ENCODE measurements at regions not wholly inside any gene's neighbourhood (a gene's known extent, or its start where the extent isn't known, plus 50 kb on each side); places are given as distances from the start of the nearest gene placed in this dataset.

DNA sequence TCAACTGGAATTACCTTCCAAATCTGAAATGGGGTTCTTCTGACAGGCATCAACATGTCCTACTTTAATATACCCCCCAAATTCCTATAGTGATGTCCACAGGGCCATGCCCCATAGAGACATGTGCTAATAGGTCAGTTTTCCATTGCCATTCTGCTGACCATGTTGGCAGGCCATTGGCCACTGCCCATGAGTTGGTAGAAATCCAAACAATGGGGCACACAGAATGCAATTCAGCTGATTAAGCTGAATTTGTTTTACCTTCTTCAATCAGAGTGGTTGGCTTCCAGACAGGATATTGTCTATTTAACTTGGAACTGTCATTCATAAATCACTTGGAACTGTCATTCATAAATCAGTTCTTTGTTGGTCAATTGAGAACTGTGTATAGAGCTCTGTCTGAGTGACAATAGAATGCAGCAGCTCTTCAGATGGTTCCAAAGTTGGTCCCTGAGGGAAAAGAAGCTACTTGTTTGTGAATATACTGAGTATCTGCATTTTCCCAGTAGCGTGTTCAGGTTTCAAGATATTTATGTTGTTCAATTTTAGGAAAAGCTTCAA lies 336.9 kb downstream of the DRD1 start:
- no peak for TF ChIP-seq CTCF (conservative IDR thresholded peaks at IDR 0.05; ENCODE audit: low read depth, low read length)
- TF ChIP-seq NFE2L2 (IDR thresholded peaks at IDR 0.05; ENCODE audit: low read depth, low read length), result no peak
- no peak for TF ChIP-seq CEBPB (IDR thresholded peaks at IDR 0.05; ENCODE audit: low read depth, low read length)
- no peak for TF ChIP-seq CHD1 (IDR thresholded peaks at IDR 0.05; ENCODE audit: low read depth, low read length)
- no peak for TF ChIP-seq USF2 (IDR thresholded peaks at IDR 0.05; ENCODE audit: low read depth, low read length)
- TF ChIP-seq POLR2A (IDR thresholded peaks at IDR 0.05; ENCODE audit: low read depth, low read length), result no peak
- TF ChIP-seq RAD21 (IDR thresholded peaks at IDR 0.05; ENCODE audit: low read length), result no peak
- TF ChIP-seq BHLHE40 (IDR thresholded peaks at IDR 0.05; ENCODE audit: low read depth, low read length), result no peak
- Histone ChIP-seq H3K4me3 (ENCODE audit: insufficient read depth, low read depth, low read length) (no peak overlapping the region), H4K20me1 (ENCODE audit: insufficient read depth, low read length) (no peaks in the 10 kb centered on the region), H2AK9ac (replicated peaks; ENCODE audit: low read depth, low read length, poor library complexity) (no peak overlapping the region), H4K91ac (ENCODE audit: insufficient read depth, low read depth, low read length) (no peak overlapping the region), H3K79me1 (ENCODE audit: low read depth in 1 of 2, low read length in 2 of 2) (no peaks in the 10 kb centered on the region), H4K5ac (ENCODE audit: low read depth, low read length) (no peak overlapping the region), H4K8ac (ENCODE audit: low read depth in 2 of 2, low read length in 2 of 2) (no peak overlapping the region), H2AFZ (replicated peaks; ENCODE audit: low read length, poor library complexity) (no peak overlapping the region), H2BK120ac (ENCODE audit: low read depth, low read length) (no peak overlapping the region), H3K9me1 (ENCODE audit: insufficient read depth, low read length) (no peaks in the 10 kb centered on the region), H3K4me2 (ENCODE audit: low read depth, low read length) (no peak overlapping the region), H2BK5ac (ENCODE audit: low read depth, low read length, poor library complexity, severe bottlenecking) (no peak overlapping the region), H2BK20ac (ENCODE audit: low read depth, low read length) (no peak overlapping the region), H3K23ac (ENCODE audit: low read depth, low read length) (no peak overlapping the region), H3K9ac (ENCODE audit: low read depth, low read length) (no peak overlapping the region), H3K27me3 (ENCODE audit: control insufficient read depth, insufficient read depth, low read length) (no peaks in the 10 kb centered on the region; the same call in 1 of the 2 replicates), H3K4me1 (ENCODE audit: control insufficient read depth, insufficient read depth, low read length) (no peaks in the 10 kb centered on the region), H3K4ac (ENCODE audit: low read depth, low read length) (no peak overlapping the region), H3K56ac (ENCODE audit: extremely low read depth, insufficient read depth, low read length) (no peak overlapping the region), H2AK5ac (ENCODE audit: low read depth, low read length) (no peak overlapping the region), H3K36me3 (ENCODE audit: control insufficient read depth, insufficient read depth, low read length) (no peaks in the 10 kb centered on the region), H3K27ac (ENCODE audit: insufficient read depth, low read length) (no peak overlapping the region), H2BK15ac (ENCODE audit: low read depth, low read length) (no peak overlapping the region), H3K14ac (replicated peaks; ENCODE audit: low read depth, low read length) (no peak overlapping the region), H3K18ac (ENCODE audit: low read depth, low read length) (no peak overlapping the region), H3K9me3 (ENCODE audit: control insufficient read depth, insufficient read depth, low read length) (no peaks in the 10 kb centered on the region)
- intact Hi-C loops (cut with micrococcal nuclease) (no loop called here), dilution Hi-C loops (cut with HindIII; ENCODE audit: low sequenced_read_pairs, unreplicated experiment) (no loop called here), in situ Hi-C loops (cut with MboI; ENCODE audit: low sequenced_read_pairs) (no loop called here)
- CTCF ChIA-PET, result no interaction called here
- POLR2A ChIA-PET (ENCODE audit: unreplicated experiment), result no interaction called here
- no CpG with 5 or more reads among the region's 1 CpG for WGBS, 2 experiments (ENCODE audit: extremely low coverage in 2 of 2, insufficient read length in 1 of 2)
- DNase-seq (no peak), ATAC-seq (ENCODE audit: low read depth) (no peak)
- no TSS peak for BruUV-seq (replicated peaks)
